WTC11 (cell line): ENCODE measurements at regions not wholly inside any gene's neighbourhood (a gene's known extent, or its start where the extent isn't known, plus 50 kb on each side); places are given as distances from the start of the nearest gene placed in this dataset.
A peak's percentile ranks its signal among the peaks of the same experiment; 100 is the strongest.

ENCODE experiments used
- CTCF ChIP-seq: fragments of 200-600 bp; IDR thresholded peaks from 2 replicates; pipeline ENCODE4 v1.8.0; 2022; ENCODE audit warnings: antibody characterized with exemption
- USF2 ChIP-seq: sonication (generic); formaldehyde crosslinking; IDR thresholded peaks from 2 replicates; pipeline ENCODE4 v1.8.1; 2023; ENCODE audit warnings: mild to moderate bottlenecking, missing genetic modification reagents, moderate library complexity
- ZNF425 ChIP-seq: fragments of 250-450 bp; sonication (Bioruptor Pico); conservative IDR thresholded peaks from 2 replicates; pipeline ENCODE4 v1.9.0; 2021; ENCODE audit warnings: mild to moderate bottlenecking

- TF ChIP-seq CTCF (peak; percentile 36; the same call in 1 of the 2 replicates), ZNF425 (CRISPR knock-in tag) (no peak), USF2 (no peak)
These were observed 90.5 kb upstream of the TMPO start for GRCh38 chr12:98424726-98425401.
